OCI-LY3 (cell line): ENCODE measurements at regions not wholly inside any gene's neighbourhood (a gene's known extent, or its start where the extent isn't known, plus 50 kb on each side); places are given as distances from the start of the nearest gene placed in this dataset.

Source experiments
- H2AFZ ChIP-seq: fragments of 200-600, 300-600 bp; shearing (Covaris generic); 2 replicates; pipeline ENCODE4 v1.6.0; 2014; ENCODE audit warnings: antibody characterized with exemption, low read depth, low read length
- H3K27ac ChIP-seq: fragments of 200-600, 300-600 bp; sonication (generic); 2 replicates; pipeline ENCODE4 v1.5.1; 2014; ENCODE audit warnings: mild to moderate bottlenecking, low read length, moderate library complexity, mixed read lengths
- H3K27me3 ChIP-seq: fragments of 200-600, 300-600 bp; sonication (generic); 2 replicates; pipeline ENCODE4 v1.6.1; 2014; ENCODE audit warnings: low read depth, low read length, mixed read lengths
- H3K36me3 ChIP-seq: fragments of 200-600, 300-600 bp; sonication (generic); replicated peaks from 2 replicates; pipeline ENCODE3; 2014; ENCODE audit warnings: low read depth, low read length, mixed read lengths
- H3K4me1 ChIP-seq: fragments of 300-600, 200-600 bp; sonication (generic); 2 replicates; pipeline ENCODE4 v1.6.1; 2014; ENCODE audit warnings: low read length, mixed read lengths
- H3K4me2 ChIP-seq: fragments of 200-600, 300-600 bp; sonication (generic); 2 replicates; pipeline ENCODE4 v1.6.1; 2014; ENCODE audit warnings: low read length, mixed read lengths
- H3K4me3 ChIP-seq: fragments of 300-600, 200-600 bp; sonication (generic); 2 replicates; pipeline ENCODE4 v1.5.1; 2014; ENCODE audit warnings: antibody characterized with exemption, mild to moderate bottlenecking, low read length, moderate library complexity
- H3K79me2 ChIP-seq: fragments of 300-600, 200-600 bp; shearing (Covaris generic); 2 replicates; pipeline ENCODE4 v1.6.1; 2014; ENCODE audit warnings: mild to moderate bottlenecking, low read length, mixed read lengths
- H3K9ac ChIP-seq: fragments of 300-600, 200-600 bp; shearing (Covaris generic); 2 replicates; pipeline ENCODE4 v1.6.0; 2014; ENCODE audit warnings: mild to moderate bottlenecking, low read length, moderate library complexity
- H3K9me3 ChIP-seq: fragments of 200-600, 300-600 bp; shearing (Covaris generic); 2 replicates; pipeline ENCODE4 v1.6.1; 2014; ENCODE audit warnings: low read length, mixed read lengths; ENCODE audit not compliant: insufficient read depth
- H4K20me1 ChIP-seq: fragments of 200-600, 300-600 bp; sonication (generic); 2 replicates; pipeline ENCODE4 v1.6.1; 2016; ENCODE audit warnings: low read length, mixed read lengths; ENCODE audit not compliant: insufficient read depth
- EZH2phosphoT487 ChIP-seq: fragments of 200-600 bp; shearing (Covaris generic); IDR thresholded peaks from 2 replicates; pipeline ENCODE4 v1.6.1; 2018; ENCODE audit warnings: antibody characterized with exemption, mixed run types, low read depth
- TF ChIP-seq, protein P1 (sequence below): fragments of 200-600, 300-600 bp; sonication (generic); IDR thresholded peaks from 2 replicates; pipeline ENCODE4 v1.5.1; 2014; ENCODE audit warnings: antibody characterized with exemption, low read length, low read depth

DNA sequence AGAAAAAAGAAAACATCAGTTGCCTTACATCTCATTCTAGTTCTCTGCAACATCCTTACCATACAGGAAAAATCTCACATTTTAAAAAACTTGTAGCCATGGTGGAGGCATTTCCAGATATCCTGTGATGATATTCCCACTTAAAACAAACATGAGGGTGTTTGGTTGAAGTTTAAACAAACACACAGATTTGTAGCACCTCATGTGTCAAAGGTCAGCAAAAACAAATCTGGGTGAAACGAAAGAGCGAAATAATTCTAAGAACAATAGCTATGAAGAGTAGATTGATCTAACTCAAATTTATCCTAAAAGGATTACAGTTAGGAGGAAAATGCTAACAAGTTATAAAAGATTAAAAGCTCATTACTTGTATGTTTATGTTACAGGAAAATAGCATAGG, 83.1 kb upstream of the IRX5 start:
- Histone ChIP-seq H4K20me1 (no peaks in the 10 kb centered on the region), H3K27me3 (no peaks in the 10 kb centered on the region), H2AFZ (no peak overlapping the region), H3K27ac (no peak overlapping the region), H3K79me2 (no peaks in the 10 kb centered on the region), H3K9ac (no peak overlapping the region), H3K4me3 (no peak overlapping the region), H3K4me2 (no peak overlapping the region), H3K36me3 (no peaks in the 10 kb centered on the region), H3K4me1 (no peaks in the 10 kb centered on the region), H3K9me3 (no peaks in the 10 kb centered on the region)
- TF ChIP-seq, protein P1, sequence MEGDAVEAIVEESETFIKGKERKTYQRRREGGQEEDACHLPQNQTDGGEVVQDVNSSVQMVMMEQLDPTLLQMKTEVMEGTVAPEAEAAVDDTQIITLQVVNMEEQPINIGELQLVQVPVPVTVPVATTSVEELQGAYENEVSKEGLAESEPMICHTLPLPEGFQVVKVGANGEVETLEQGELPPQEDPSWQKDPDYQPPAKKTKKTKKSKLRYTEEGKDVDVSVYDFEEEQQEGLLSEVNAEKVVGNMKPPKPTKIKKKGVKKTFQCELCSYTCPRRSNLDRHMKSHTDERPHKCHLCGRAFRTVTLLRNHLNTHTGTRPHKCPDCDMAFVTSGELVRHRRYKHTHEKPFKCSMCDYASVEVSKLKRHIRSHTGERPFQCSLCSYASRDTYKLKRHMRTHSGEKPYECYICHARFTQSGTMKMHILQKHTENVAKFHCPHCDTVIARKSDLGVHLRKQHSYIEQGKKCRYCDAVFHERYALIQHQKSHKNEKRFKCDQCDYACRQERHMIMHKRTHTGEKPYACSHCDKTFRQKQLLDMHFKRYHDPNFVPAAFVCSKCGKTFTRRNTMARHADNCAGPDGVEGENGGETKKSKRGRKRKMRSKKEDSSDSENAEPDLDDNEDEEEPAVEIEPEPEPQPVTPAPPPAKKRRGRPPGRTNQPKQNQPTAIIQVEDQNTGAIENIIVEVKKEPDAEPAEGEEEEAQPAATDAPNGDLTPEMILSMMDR, result no peak

GRCh38 chr16:54847207-54847606, 83.5 kb upstream of the IRX5 start:
- H3K4me2 ChIP-seq, result no peak overlapping the region
- no peak for TF ChIP-seq EZH2phosphoT487
- TF ChIP-seq, protein P1, result no peak
- no peaks in the 10 kb centered on the region for H3K36me3 ChIP-seq
- H3K27ac ChIP-seq, result no peak overlapping the region
- H3K79me2 ChIP-seq, result no peaks in the 10 kb centered on the region
- H3K4me1 ChIP-seq, result no peaks in the 10 kb centered on the region
- no peaks in the 10 kb centered on the region for H3K9me3 ChIP-seq
- H3K9ac ChIP-seq, result no peak overlapping the region
- H2AFZ ChIP-seq, result no peak overlapping the region
- H3K4me3 ChIP-seq, result no peak overlapping the region
- H4K20me1 ChIP-seq, result no peaks in the 10 kb centered on the region
- no peaks in the 10 kb centered on the region for H3K27me3 ChIP-seq

DNA sequence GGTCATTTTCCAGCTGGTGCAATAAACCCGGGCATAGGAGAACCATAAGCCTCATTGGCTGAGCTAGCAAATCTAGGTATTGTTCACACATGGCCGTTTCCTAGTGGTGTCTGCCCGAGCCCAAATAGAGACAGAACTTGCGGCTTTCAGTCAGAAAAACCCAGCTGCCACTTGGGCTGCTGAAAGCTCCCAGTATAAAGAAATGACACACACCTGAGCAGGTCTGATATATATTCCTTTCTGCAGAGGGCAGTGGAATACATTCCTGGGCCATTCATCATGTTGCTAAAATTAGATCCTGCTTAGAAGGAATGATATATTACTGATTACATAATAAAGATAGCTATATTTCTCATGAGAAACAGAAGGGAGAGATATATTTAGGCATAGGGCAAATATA, 83.9 kb upstream of the IRX5 start:
- H3K4me3 ChIP-seq, result no peak overlapping the region
- H4K20me1 ChIP-seq, result no peaks in the 10 kb centered on the region
- H3K36me3 ChIP-seq, result no peaks in the 10 kb centered on the region
- TF ChIP-seq, protein P1, result no peak
- no peak for TF ChIP-seq EZH2phosphoT487
- no peak overlapping the region for H3K9ac ChIP-seq
- no peak overlapping the region for H3K27ac ChIP-seq
- H3K4me1 ChIP-seq, result no peaks in the 10 kb centered on the region
- no peak overlapping the region for H2AFZ ChIP-seq
- no peak overlapping the region for H3K4me2 ChIP-seq
- H3K79me2 ChIP-seq, result no peaks in the 10 kb centered on the region
- H3K9me3 ChIP-seq, result no peaks in the 10 kb centered on the region
- H3K27me3 ChIP-seq, result no peaks in the 10 kb centered on the region

DNA sequence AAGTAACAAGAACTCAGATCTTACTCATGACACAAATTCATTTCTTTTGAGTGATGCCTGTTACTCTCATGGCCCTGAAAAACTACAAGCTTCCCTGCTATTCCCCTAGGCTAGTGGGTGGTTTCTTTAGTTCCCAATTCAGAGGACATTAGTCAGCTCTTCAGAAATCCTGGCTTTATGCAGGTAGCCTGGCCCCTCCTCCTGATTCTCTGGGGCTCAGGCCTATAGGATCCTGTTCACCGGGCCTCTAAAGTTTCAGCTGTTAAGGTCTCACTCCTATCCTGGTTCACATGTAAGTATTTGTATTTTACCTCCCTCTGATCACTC, 87.3 kb upstream of the IRX5 start:
- no peak overlapping the region for H3K27ac ChIP-seq
- no peak for TF ChIP-seq EZH2phosphoT487
- TF ChIP-seq, protein P1, result no peak
- no peak overlapping the region for H3K9ac ChIP-seq
- no peaks in the 10 kb centered on the region for H4K20me1 ChIP-seq
- no peaks in the 10 kb centered on the region for H3K4me1 ChIP-seq
- H3K4me2 ChIP-seq, result no peak overlapping the region
- no peaks in the 10 kb centered on the region for H3K79me2 ChIP-seq
- H3K9me3 ChIP-seq, result no peaks in the 10 kb centered on the region
- no peaks in the 10 kb centered on the region for H3K27me3 ChIP-seq
- no peaks in the 10 kb centered on the region for H3K36me3 ChIP-seq
- H2AFZ ChIP-seq, result no peak overlapping the region
- H3K4me3 ChIP-seq, result no peak overlapping the region
